Keratinocyte (primary cell): ENCODE measurements at regions not wholly inside any gene's neighbourhood (a gene's known extent, or its start where the extent isn't known, plus 50 kb on each side); places are given as distances from the start of the nearest gene placed in this dataset.

ENCODE experiments used
- DNase-seq: peaks from one replicate; pipeline ENCODE4 v3.0.0-alpha.2; 2011; ENCODE audit warnings: low read depth, missing footprints, low spot score
- FAIRE-seq: peaks from 2 replicates; lab custom pipeline; 2011; peaks lifted over from hg19 to GRCh38; lab: Jason Lieb, UNC
- H2AFZ ChIP-seq: 2 replicates; pipeline ENCODE4 v1.6.0; 2012; ENCODE audit warnings: low read length, control low read depth, inconsistent platforms; ENCODE audit not compliant: control insufficient read depth
- H3K27ac ChIP-seq: 2 replicates; pipeline ENCODE4 v1.5.1; 2011; ENCODE audit warnings: low read length; ENCODE audit not compliant: control insufficient read depth, insufficient read depth
- H3K27me3 ChIP-seq: 3 replicates; pipeline ENCODE4 v1.6.0; 2011; ENCODE audit warnings: low read length; ENCODE audit not compliant: control insufficient read depth, insufficient read depth; ENCODE audit errors: extremely low read depth
- H3K36me3 ChIP-seq, 2 experiments: 2 replicates in 1 of 2; 3 replicates in 1 of 2; pipeline ENCODE4 v1.5.1; 2011; ENCODE audit warnings: low read length in 2 of 2, mild to moderate bottlenecking in 1 of 2; ENCODE audit not compliant: control insufficient read depth in 2 of 2, insufficient read depth in 2 of 2; ENCODE audit errors: extremely low read depth in 1 of 2
- H3K4me1 ChIP-seq: 3 replicates; pipeline ENCODE4 v1.5.1; 2011; ENCODE audit warnings: low read length; ENCODE audit not compliant: control insufficient read depth, insufficient read depth; ENCODE audit errors: extremely low read depth
- H3K4me2 ChIP-seq: 3 replicates; pipeline ENCODE4 v1.6.0; 2011; ENCODE audit warnings: low read depth, low read length; ENCODE audit not compliant: control insufficient read depth, insufficient read depth; ENCODE audit errors: extremely low read depth
- H3K4me3 ChIP-seq, 3 experiments: fragments of 200-600 bp in 1 of 3; sonication (generic) in 1 of 3; 2 replicates in 2 of 3; 3 replicates in 1 of 3; pipeline ENCODE4 v1.5.1; 2011 to 2016; ENCODE audit warnings: low read length in 3 of 3, mild to moderate bottlenecking in 3 of 3, control low read depth in 2 of 3, inconsistent platforms in 1 of 3, low read depth in 1 of 3, mixed read lengths in 1 of 3, mixed run types in 1 of 3, moderate library complexity in 1 of 3; ENCODE audit not compliant: control insufficient read depth in 2 of 3, insufficient read depth in 2 of 3; ENCODE audit errors: extremely low read depth in 1 of 3
- H3K79me2 ChIP-seq: 2 replicates; pipeline ENCODE4 v1.6.0; 2012; ENCODE audit warnings: low read length; ENCODE audit not compliant: control insufficient read depth, insufficient read depth
- H3K9ac ChIP-seq: 3 replicates; pipeline ENCODE4 v1.6.0; 2011; ENCODE audit warnings: low read length; ENCODE audit not compliant: control insufficient read depth, insufficient read depth; ENCODE audit errors: extremely low read depth
- H3K9me1 ChIP-seq: 3 replicates; pipeline ENCODE4 v1.6.0; 2011; ENCODE audit warnings: low read length; ENCODE audit not compliant: control insufficient read depth, insufficient read depth; ENCODE audit errors: extremely low read depth
- H3K9me3 ChIP-seq: 2 replicates; pipeline ENCODE4 v1.5.1; 2012; ENCODE audit warnings: low read depth, low read length; ENCODE audit not compliant: control insufficient read depth
- H4K20me1 ChIP-seq: 3 replicates; pipeline ENCODE4 v1.6.0; 2011; ENCODE audit warnings: low read length; ENCODE audit not compliant: control insufficient read depth, insufficient read depth; ENCODE audit errors: extremely low read depth
- CTCF ChIP-seq, 3 experiments: IDR thresholded peaks in 1 of 3; conservative IDR thresholded peaks in 1 of 3; optimal IDR thresholded peaks in 1 of 3; 2 replicates in 2 of 3; 3 replicates in 1 of 3; pipeline versions ENCODE3 to v1.5.1; 2011; ENCODE audit warnings: low read length in 3 of 3, mild to moderate bottlenecking in 3 of 3, moderate library complexity in 2 of 3, control low read depth in 1 of 3, inconsistent platforms in 1 of 3; ENCODE audit not compliant: insufficient read depth in 2 of 3; ENCODE audit errors: extremely low read depth in 1 of 3
- EZH2 ChIP-seq: IDR thresholded peaks from one replicate; pipeline ENCODE4 v1.6.1; 2012; ENCODE audit warnings: inconsistent platforms, mild to moderate bottlenecking, low read length, moderate library complexity
- dilution Hi-C: fragments of 300-500 bp; cut with MboI; formaldehyde crosslinking; loops from one replicate; pipeline ENCODE4 v1.7.0; 2020; ENCODE audit warnings: low sequenced_read_pairs; ENCODE audit not compliant: extremely low pct_ligation_motif_present

GRCh38 chr18:2138552-2138951 is 432.8 kb downstream of the METTL4 start:
- no peak for TF ChIP-seq CTCF (optimal IDR thresholded peaks at IDR 0.05 in 1 of 3, IDR thresholded peaks at IDR 0.05 in 1 of 3, conservative IDR thresholded peaks at IDR 0.05 in 1 of 3; ENCODE audit: extremely low read depth in 1 of 3, insufficient read depth in 2 of 3, low read length in 3 of 3)
- TF ChIP-seq EZH2: no peak
- no peaks in the 10 kb centered on the region for H3K79me2 ChIP-seq

GRCh38 chr18:2139691-2140090 is 431.6 kb downstream of the METTL4 start:
- no peaks in the 10 kb centered on the region for H3K9me3 ChIP-seq
- dilution Hi-C loops: no loop called here
- FAIRE-seq (peak; percentile 84), DNase-seq (no peak)
- no peaks in the 10 kb centered on the region for H3K9me1 ChIP-seq
- no peak overlapping the region for H3K27ac ChIP-seq
- H3K36me3 ChIP-seq: no peaks in the 10 kb centered on the region
- no peaks in the 10 kb centered on the region for H3K27me3 ChIP-seq
- TF ChIP-seq EZH2 (no peak), CTCF (optimal IDR thresholded peaks at IDR 0.05 in 1 of 3, IDR thresholded peaks at IDR 0.05 in 1 of 3, conservative IDR thresholded peaks at IDR 0.05 in 1 of 3; ENCODE audit: extremely low read depth in 1 of 3, insufficient read depth in 2 of 3, low read length in 3 of 3) (no peak)
- peak overlapping the region; percentile 3 for H3K4me2 ChIP-seq
- H3K9ac ChIP-seq: no peak overlapping the region
- H3K79me2 ChIP-seq: no peaks in the 10 kb centered on the region
- H3K4me3 ChIP-seq: no peak overlapping the region
- peaks cover 8% of the 10 kb centered on the region for H3K4me1 ChIP-seq
- H2AFZ ChIP-seq: no peak overlapping the region
- no peaks in the 10 kb centered on the region for H4K20me1 ChIP-seq

More at GRCh38 chr18:2138552-2138951, 432.8 kb downstream of the METTL4 start:
- FAIRE-seq (no peak), DNase-seq (no peak)
- Histone ChIP-seq H3K9ac (no peak overlapping the region), H3K4me3 (no peak overlapping the region), H3K27me3 (no peaks in the 10 kb centered on the region), H3K27ac (no peak overlapping the region), H2AFZ (no peak overlapping the region), H3K4me2 (no peak overlapping the region), H3K9me3 (no peaks in the 10 kb centered on the region), H3K9me1 (no peaks in the 10 kb centered on the region), H4K20me1 (no peaks in the 10 kb centered on the region), H3K4me1 (peaks cover 8% of the 10 kb centered on the region), H3K36me3 (no peaks in the 10 kb centered on the region)
- dilution Hi-C loops: no loop called here
